HEK293 (cell line): ENCODE measurements at regions not wholly inside any gene's neighbourhood (a gene's known extent, or its start where the extent isn't known, plus 50 kb on each side); places are given as distances from the start of the nearest gene placed in this dataset.

Experiments
- CTCF ChIA-PET: fragments of 350-600 bp; formaldehyde crosslinking; extraction: SDS; loops from one replicate; lab custom pipeline; 2021; ENCODE audit warnings: antibody characterized with exemption; lab: Yijun Ruan, JAX
- POLR2A ChIA-PET: fragments of 300-600 bp; formaldehyde crosslinking; extraction: SDS; loops from one replicate; lab custom pipeline; 2020; ENCODE audit warnings: antibody characterized with exemption, inconsistent platforms; lab: Yijun Ruan, JAX
- H3K27ac ChIP-seq: fragments of 200-500 bp; sonication (Bioruptor generic); 2 replicates; pipeline ENCODE4 v1.5.1; 2014; ENCODE audit warnings: low read depth, low read length, control low read depth, inconsistent platforms; ENCODE audit errors: extremely low read depth
- H3K36me3 ChIP-seq, 2 experiments: fragments of 200-500 bp in 1 of 2; sonication (Bioruptor generic) in 1 of 2; 1 replicate in 1 of 2; 2 replicates in 1 of 2; pipeline ENCODE4 v1.5.1; 2014 to 2017; ENCODE audit warnings: inconsistent platforms in 2 of 2, low read length in 2 of 2; ENCODE audit not compliant: control insufficient read depth in 2 of 2, insufficient read depth in 1 of 2
- H3K4me1 ChIP-seq: fragments of 200-500 bp; sonication (Bioruptor generic); 2 replicates; pipeline ENCODE4 v1.5.1; 2014; ENCODE audit warnings: mild to moderate bottlenecking, low read length, inconsistent platforms; ENCODE audit not compliant: control insufficient read depth, insufficient read depth
- H3K4me3 ChIP-seq: 2 replicates; pipeline ENCODE4 v1.5.1; 2011; ENCODE audit warnings: low read depth, mild to moderate bottlenecking, control low read depth, low read length, moderate library complexity
- H3K9me3 ChIP-seq: fragments of 200-500 bp; sonication (Bioruptor generic); 2 replicates; pipeline ENCODE4 v1.5.1; 2014; ENCODE audit warnings: low read depth, low read length, inconsistent platforms; ENCODE audit not compliant: control insufficient read depth, insufficient read depth
- GLI4 ChIP-seq: fragments of 450-650 bp; formaldehyde crosslinking; IDR thresholded peaks from 2 replicates; pipeline ENCODE4 v1.5.1; 2016; ENCODE audit warnings: missing biosample characterization, missing genetic modification characterization
- OSR2 ChIP-seq: fragments of 450-650 bp; formaldehyde crosslinking; IDR thresholded peaks from 2 replicates; pipeline ENCODE4 v1.5.1; 2016; ENCODE audit warnings: missing biosample characterization, missing genetic modification characterization
- OVOL3 ChIP-seq: fragments of 450-650 bp; formaldehyde crosslinking; IDR thresholded peaks from 2 replicates; pipeline ENCODE4 v1.5.1; 2016; ENCODE audit warnings: missing biosample characterization, missing genetic modification characterization
- REPIN1 ChIP-seq: fragments of 450-650 bp; formaldehyde crosslinking; IDR thresholded peaks from 2 replicates; pipeline ENCODE4 v1.5.1; 2017; ENCODE audit warnings: missing biosample characterization, missing genetic modification characterization, low read depth
- ZBTB1 ChIP-seq: fragments of 450-650 bp; formaldehyde crosslinking; IDR thresholded peaks from 2 replicates; pipeline ENCODE4 v1.5.1; 2016; ENCODE audit warnings: missing biosample characterization, missing genetic modification characterization
- ZNF121 ChIP-seq: fragments of 450-650 bp; formaldehyde crosslinking; IDR thresholded peaks from 2 replicates; pipeline ENCODE4 v1.5.1; 2016; ENCODE audit warnings: missing biosample characterization, missing genetic modification characterization
- ZNF157 ChIP-seq: fragments of 450-650 bp; formaldehyde crosslinking; IDR thresholded peaks from 2 replicates; pipeline ENCODE4 v1.5.1; 2016; ENCODE audit warnings: missing biosample characterization, missing genetic modification characterization
- ZNF274 ChIP-seq, 2 experiments: fragments of 200-500 bp in 1 of 2; fragments of 450-650 bp in 1 of 2; sonication (Bioruptor generic) in 1 of 2; formaldehyde crosslinking in 1 of 2; IDR thresholded peaks; 2 replicates each; pipeline versions ENCODE4 v1.5.1 to v1.6.1; 2014 to 2016; ENCODE audit warnings: borderline replicate concordance in 1 of 2, inconsistent platforms in 1 of 2, low read length in 1 of 2, missing biosample characterization in 1 of 2, missing genetic modification characterization in 1 of 2
- ZNF302 ChIP-seq: fragments of 450-650 bp; formaldehyde crosslinking; IDR thresholded peaks from 2 replicates; pipeline ENCODE4 v1.5.1; 2016; ENCODE audit warnings: missing biosample characterization, missing genetic modification characterization, low read depth
- ZNF37A ChIP-seq: fragments of 450-650 bp; IDR thresholded peaks from 2 replicates; pipeline ENCODE4 v1.5.1; 2018; ENCODE audit warnings: missing biosample characterization, missing genetic modification characterization
- ZNF610 ChIP-seq: fragments of 450-650 bp; formaldehyde crosslinking; IDR thresholded peaks from 2 replicates; pipeline ENCODE4 v1.5.1; 2016; ENCODE audit warnings: missing biosample characterization, missing genetic modification characterization, borderline replicate concordance
- ZNF701 ChIP-seq: fragments of 450-650 bp; formaldehyde crosslinking; IDR thresholded peaks from 2 replicates; pipeline ENCODE4 v1.5.1; 2016; ENCODE audit warnings: missing biosample characterization, missing genetic modification characterization
- ZNF837 ChIP-seq: fragments of 450-650 bp; formaldehyde crosslinking; IDR thresholded peaks from 2 replicates; pipeline ENCODE4 v1.5.1; 2016; ENCODE audit warnings: missing biosample characterization, missing genetic modification characterization
- TF ChIP-seq, protein P1 (sequence below): fragments of 450-650 bp; formaldehyde crosslinking; IDR thresholded peaks from 2 replicates; pipeline ENCODE4 v1.5.1; 2017; ENCODE audit warnings: missing biosample characterization, missing genetic modification characterization
- TF ChIP-seq, protein P2 (sequence below): fragments of 450-650 bp; IDR thresholded peaks from 2 replicates; pipeline ENCODE4 v1.5.1; 2018; ENCODE audit warnings: missing biosample characterization, mild to moderate bottlenecking, missing genetic modification characterization
- TF ChIP-seq, protein P3 (sequence below): fragments of 450-650 bp; formaldehyde crosslinking; IDR thresholded peaks from 2 replicates; pipeline ENCODE4 v1.5.1; 2016; ENCODE audit warnings: missing biosample characterization, missing genetic modification characterization
- TF ChIP-seq, protein P4 (sequence below): fragments of 450-650 bp; formaldehyde crosslinking; IDR thresholded peaks from 2 replicates; pipeline ENCODE4; 2016; ENCODE audit warnings: missing biosample characterization, missing genetic modification characterization
- TF ChIP-seq, protein P5 (sequence below): fragments of 450-650 bp; formaldehyde crosslinking; IDR thresholded peaks from 2 replicates; pipeline ENCODE4 v1.5.1; 2016; ENCODE audit warnings: missing biosample characterization, missing genetic modification characterization
- TF ChIP-seq, protein P6 (sequence below): fragments of 450-650 bp; formaldehyde crosslinking; IDR thresholded peaks from 2 replicates; pipeline ENCODE4 v1.5.1; 2016; ENCODE audit warnings: missing biosample characterization, missing genetic modification characterization

DNA sequence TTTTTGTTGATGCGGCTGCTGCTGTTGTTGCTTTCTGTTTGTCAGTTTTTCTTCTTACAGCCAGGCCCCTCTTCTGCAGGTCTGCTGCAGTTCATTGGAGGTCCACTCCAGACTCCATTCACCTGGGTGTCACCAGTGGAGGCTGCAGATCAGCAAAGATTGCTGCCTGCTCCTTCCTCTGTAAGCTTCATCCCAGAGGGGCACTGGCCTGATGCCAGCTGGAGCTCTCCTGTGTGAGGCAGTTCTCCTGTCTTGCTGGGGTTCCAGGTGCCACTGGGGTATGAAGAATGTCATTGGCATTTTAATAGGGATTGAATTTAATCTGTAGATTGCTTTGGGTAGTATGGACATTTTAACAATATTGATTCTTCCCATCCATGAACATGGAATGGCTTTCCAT, 308.5 kb upstream of the MEOX2 start (continued):
- TF ChIP-seq, protein P1, sequence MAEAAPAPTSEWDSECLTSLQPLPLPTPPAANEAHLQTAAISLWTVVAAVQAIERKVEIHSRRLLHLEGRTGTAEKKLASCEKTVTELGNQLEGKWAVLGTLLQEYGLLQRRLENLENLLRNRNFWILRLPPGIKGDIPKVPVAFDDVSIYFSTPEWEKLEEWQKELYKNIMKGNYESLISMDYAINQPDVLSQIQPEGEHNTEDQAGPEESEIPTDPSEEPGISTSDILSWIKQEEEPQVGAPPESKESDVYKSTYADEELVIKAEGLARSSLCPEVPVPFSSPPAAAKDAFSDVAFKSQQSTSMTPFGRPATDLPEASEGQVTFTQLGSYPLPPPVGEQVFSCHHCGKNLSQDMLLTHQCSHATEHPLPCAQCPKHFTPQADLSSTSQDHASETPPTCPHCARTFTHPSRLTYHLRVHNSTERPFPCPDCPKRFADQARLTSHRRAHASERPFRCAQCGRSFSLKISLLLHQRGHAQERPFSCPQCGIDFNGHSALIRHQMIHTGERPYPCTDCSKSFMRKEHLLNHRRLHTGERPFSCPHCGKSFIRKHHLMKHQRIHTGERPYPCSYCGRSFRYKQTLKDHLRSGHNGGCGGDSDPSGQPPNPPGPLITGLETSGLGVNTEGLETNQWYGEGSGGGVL (tag by site-specific recombination), result no peak

DNA sequence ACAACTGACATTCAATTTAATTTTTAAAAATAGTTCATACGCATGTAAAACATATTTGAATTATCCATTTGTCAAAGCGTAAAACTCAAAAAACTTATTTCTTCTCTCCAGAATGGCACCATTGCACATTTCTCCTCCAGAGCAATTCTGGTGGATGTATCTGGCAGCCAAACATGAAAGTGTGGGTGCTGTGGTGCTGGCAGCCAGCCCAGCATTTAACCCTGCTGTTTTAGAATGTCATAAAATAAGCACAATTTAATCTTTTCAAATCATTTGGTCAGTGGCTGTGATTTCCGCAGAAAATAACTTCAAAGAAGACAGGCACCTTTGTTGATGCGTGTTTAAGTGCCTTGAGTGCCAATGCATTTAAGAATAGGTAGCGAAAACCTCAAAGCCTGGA, 302.7 kb upstream of the MEOX2 start:
- TF ChIP-seq ZNF121 (no peak), REPIN1 (tag by site-specific recombination) (no peak), ZNF157 (tag by site-specific recombination) (no peak), ZNF274 (IDR thresholded peaks at IDR 0.05; ENCODE audit: low read length) (no peak), ZNF274 (tag by site-specific recombination; IDR thresholded peaks at IDR 0.05; ENCODE audit: borderline replicate concordance) (no peak), GLI4 (no peak), OVOL3 (tag by site-specific recombination) (no peak), ZNF837 (no peak), OSR2 (tag by site-specific recombination) (no peak), ZNF302 (no peak), ZNF37A (tag by site-specific recombination) (no peak), ZNF701 (tag by site-specific recombination) (no peak), ZBTB1 (tag by site-specific recombination) (no peak), ZNF610 (no peak)
- TF ChIP-seq, protein P2, sequence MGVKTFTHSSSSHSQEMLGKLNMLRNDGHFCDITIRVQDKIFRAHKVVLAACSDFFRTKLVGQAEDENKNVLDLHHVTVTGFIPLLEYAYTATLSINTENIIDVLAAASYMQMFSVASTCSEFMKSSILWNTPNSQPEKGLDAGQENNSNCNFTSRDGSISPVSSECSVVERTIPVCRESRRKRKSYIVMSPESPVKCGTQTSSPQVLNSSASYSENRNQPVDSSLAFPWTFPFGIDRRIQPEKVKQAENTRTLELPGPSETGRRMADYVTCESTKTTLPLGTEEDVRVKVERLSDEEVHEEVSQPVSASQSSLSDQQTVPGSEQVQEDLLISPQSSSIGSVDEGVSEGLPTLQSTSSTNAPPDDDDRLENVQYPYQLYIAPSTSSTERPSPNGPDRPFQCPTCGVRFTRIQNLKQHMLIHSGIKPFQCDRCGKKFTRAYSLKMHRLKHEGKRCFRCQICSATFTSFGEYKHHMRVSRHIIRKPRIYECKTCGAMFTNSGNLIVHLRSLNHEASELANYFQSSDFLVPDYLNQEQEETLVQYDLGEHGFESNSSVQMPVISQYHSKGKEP, result no peak
- TF ChIP-seq, protein P3, sequence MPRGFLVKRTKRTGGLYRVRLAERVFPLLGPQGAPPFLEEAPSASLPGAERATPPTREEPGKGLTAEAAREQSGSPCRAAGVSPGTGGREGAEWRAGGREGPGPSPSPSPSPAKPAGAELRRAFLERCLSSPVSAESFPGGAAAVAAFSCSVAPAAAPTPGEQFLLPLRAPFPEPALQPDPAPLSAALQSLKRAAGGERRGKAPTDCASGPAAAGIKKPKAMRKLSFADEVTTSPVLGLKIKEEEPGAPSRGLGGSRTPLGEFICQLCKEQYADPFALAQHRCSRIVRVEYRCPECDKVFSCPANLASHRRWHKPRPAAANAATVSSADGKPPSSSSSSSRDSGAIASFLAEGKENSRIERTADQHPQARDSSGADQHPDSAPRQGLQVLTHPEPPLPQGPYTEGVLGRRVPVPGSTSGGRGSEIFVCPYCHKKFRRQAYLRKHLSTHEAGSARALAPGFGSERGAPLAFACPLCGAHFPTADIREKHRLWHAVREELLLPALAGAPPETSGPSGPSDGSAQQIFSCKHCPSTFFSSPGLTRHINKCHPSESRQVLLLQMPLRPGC (tag by site-specific recombination), result no peak
- TF ChIP-seq, protein P4, sequence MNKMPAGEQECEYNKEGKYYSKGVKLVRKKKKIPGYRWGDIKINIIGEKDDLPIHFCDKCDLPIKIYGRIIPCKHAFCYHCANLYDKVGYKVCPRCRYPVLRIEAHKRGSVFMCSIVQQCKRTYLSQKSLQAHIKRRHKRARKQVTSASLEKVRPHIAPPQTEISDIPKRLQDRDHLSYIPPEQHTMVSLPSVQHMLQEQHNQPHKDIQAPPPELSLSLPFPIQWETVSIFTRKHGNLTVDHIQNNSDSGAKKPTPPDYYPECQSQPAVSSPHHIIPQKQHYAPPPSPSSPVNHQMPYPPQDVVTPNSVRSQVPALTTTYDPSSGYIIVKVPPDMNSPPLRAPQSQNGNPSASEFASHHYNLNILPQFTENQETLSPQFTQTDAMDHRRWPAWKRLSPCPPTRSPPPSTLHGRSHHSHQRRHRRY, result no peak
- TF ChIP-seq, protein P5, sequence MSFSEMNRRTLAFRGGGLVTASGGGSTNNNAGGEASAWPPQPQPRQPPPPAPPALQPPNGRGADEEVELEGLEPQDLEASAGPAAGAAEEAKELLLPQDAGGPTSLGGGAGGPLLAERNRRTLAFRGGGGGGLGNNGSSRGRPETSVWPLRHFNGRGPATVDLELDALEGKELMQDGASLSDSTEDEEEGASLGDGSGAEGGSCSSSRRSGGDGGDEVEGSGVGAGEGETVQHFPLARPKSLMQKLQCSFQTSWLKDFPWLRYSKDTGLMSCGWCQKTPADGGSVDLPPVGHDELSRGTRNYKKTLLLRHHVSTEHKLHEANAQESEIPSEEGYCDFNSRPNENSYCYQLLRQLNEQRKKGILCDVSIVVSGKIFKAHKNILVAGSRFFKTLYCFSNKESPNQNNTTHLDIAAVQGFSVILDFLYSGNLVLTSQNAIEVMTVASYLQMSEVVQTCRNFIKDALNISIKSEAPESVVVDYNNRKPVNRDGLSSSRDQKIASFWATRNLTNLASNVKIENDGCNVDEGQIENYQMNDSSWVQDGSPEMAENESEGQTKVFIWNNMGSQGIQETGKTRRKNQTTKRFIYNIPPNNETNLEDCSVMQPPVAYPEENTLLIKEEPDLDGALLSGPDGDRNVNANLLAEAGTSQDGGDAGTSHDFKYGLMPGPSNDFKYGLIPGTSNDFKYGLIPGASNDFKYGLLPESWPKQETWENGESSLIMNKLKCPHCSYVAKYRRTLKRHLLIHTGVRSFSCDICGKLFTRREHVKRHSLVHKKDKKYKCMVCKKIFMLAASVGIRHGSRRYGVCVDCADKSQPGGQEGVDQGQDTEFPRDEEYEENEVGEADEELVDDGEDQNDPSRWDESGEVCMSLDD (tag by site-specific recombination), result no peak
- TF ChIP-seq, protein P6, sequence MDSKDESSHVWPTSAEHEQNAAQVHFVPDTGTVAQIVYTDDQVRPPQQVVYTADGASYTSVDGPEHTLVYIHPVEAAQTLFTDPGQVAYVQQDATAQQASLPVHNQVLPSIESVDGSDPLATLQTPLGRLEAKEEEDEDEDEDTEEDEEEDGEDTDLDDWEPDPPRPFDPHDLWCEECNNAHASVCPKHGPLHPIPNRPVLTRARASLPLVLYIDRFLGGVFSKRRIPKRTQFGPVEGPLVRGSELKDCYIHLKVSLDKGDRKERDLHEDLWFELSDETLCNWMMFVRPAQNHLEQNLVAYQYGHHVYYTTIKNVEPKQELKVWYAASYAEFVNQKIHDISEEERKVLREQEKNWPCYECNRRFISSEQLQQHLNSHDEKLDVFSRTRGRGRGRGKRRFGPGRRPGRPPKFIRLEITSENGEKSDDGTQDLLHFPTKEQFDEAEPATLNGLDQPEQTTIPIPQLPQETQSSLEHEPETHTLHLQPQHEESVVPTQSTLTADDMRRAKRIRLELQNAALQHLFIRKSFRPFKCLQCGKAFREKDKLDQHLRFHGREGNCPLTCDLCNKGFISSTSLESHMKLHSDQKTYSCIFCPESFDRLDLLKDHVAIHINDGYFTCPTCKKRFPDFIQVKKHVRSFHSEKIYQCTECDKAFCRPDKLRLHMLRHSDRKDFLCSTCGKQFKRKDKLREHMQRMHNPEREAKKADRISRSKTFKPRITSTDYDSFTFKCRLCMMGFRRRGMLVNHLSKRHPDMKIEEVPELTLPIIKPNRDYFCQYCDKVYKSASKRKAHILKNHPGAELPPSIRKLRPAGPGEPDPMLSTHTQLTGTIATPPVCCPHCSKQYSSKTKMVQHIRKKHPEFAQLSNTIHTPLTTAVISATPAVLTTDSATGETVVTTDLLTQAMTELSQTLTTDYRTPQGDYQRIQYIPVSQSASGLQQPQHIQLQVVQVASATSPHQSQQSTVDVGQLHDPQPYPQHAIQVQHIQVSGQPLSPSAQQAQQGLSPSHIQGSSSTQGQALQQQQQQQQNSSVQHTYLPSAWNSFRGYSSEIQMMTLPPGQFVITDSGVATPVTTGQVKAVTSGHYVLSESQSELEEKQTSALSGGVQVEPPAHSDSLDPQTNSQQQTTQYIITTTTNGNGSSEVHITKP (tag by site-specific recombination), result no peak
- no peaks in the 10 kb centered on the region for H3K36me3 ChIP-seq
- POLR2A ChIA-PET, result no interaction called here
- no peak overlapping the region for H3K27ac ChIP-seq
- CTCF ChIA-PET, result no interaction called here
- no peaks in the 10 kb centered on the region for H3K4me1 ChIP-seq
- H3K4me3 ChIP-seq, result no peak overlapping the region
- no peaks in the 10 kb centered on the region for H3K9me3 ChIP-seq
